Calu3 (cell line): ENCODE measurements at regions not wholly inside any gene's neighbourhood (a gene's known extent, or its start where the extent isn't known, plus 50 kb on each side); places are given as distances from the start of the nearest gene placed in this dataset.

Experiments
- BruUV-seq: library from RNA; stranded (reverse); fragments of 400-500 nt; replicated peaks from 2 replicates; lab custom pipeline; 2021; lab: Mats Ljungman, UMichigan
- CTCF ChIA-PET: fragments of 300-600 bp; sonication (Branson Sonifier 250); formaldehyde crosslinking; loops from one replicate; lab custom pipeline; 2022; ENCODE audit warnings: antibody characterized with exemption; lab: Charles Lee
- DNase-seq: peaks from one replicate; pipeline ENCODE4 v3.0.0; 2022
- H3K27ac Mint-ChIP-seq: one replicate; pipeline ENCODE4 v1.8.0; 2022; ENCODE audit warnings: mixed read lengths; ENCODE audit not compliant: unreplicated experiment
- H3K27me3 Mint-ChIP-seq: one replicate; pipeline ENCODE4 v1.8.0; 2022; ENCODE audit warnings: mixed read lengths; ENCODE audit not compliant: unreplicated experiment
- H3K36me3 Mint-ChIP-seq: one replicate; pipeline ENCODE4 v1.8.0; 2022; ENCODE audit warnings: mild to moderate bottlenecking, moderate library complexity, mixed read lengths; ENCODE audit not compliant: insufficient read depth, unreplicated experiment
- H3K4me1 Mint-ChIP-seq: one replicate; pipeline ENCODE4 v1.8.0; 2022; ENCODE audit warnings: mild to moderate bottlenecking, low read depth, mixed read lengths; ENCODE audit not compliant: unreplicated experiment
- H3K4me3 Mint-ChIP-seq: one replicate; pipeline ENCODE4 v1.8.0; 2022; ENCODE audit warnings: mild to moderate bottlenecking, low read depth, moderate library complexity, mixed read lengths; ENCODE audit not compliant: unreplicated experiment
- H3K9me3 Mint-ChIP-seq: one replicate; pipeline ENCODE4 v1.8.0; 2022; ENCODE audit warnings: low read depth, mixed read lengths; ENCODE audit not compliant: unreplicated experiment
- intact Hi-C: fragments of 100-400 bp; cut with micrococcal nuclease; formaldehyde crosslinking; loops from one replicate; pipeline ENCODE4 v1.10.0; 2022; ENCODE audit not compliant: unreplicated experiment
- TF ChIP-seq, protein P1 (sequence below): fragments of 200-600 bp; IDR thresholded peaks from one replicate; pipeline ENCODE4 v1.8.0; 2022; ENCODE audit warnings: antibody characterized with exemption; ENCODE audit not compliant: unreplicated experiment

DNA sequence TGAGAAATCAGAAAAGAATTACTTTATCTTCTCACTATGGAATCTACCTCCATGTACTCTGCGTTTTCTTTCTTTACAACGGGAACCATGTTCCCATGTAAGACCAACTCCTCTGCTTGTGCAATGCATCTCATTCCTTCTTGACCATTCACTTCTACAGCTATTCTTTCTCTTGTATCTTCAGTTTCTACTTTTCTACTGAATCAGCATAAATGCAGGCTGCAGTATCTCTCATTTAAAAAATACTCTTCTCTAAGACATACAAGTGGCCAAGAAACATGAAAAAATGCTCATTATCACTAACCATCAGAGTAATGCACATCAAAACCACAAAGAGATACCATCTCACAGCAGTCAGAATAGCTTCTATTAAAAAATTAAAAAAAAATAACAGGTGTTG, 74.1 kb upstream of the NANOGP8 start:
- CTCF ChIA-PET, result no interaction called here
- Mint-ChIP-seq H3K27me3 (no peaks in the 10 kb centered on the region), H3K36me3 (no peaks in the 10 kb centered on the region), H3K4me3 (no peak overlapping the region), H3K4me1 (no peaks in the 10 kb centered on the region), H3K9me3 (no peaks in the 10 kb centered on the region), H3K27ac (no peak overlapping the region)
- TF ChIP-seq, protein P1, sequence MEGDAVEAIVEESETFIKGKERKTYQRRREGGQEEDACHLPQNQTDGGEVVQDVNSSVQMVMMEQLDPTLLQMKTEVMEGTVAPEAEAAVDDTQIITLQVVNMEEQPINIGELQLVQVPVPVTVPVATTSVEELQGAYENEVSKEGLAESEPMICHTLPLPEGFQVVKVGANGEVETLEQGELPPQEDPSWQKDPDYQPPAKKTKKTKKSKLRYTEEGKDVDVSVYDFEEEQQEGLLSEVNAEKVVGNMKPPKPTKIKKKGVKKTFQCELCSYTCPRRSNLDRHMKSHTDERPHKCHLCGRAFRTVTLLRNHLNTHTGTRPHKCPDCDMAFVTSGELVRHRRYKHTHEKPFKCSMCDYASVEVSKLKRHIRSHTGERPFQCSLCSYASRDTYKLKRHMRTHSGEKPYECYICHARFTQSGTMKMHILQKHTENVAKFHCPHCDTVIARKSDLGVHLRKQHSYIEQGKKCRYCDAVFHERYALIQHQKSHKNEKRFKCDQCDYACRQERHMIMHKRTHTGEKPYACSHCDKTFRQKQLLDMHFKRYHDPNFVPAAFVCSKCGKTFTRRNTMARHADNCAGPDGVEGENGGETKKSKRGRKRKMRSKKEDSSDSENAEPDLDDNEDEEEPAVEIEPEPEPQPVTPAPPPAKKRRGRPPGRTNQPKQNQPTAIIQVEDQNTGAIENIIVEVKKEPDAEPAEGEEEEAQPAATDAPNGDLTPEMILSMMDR, result no peak
- intact Hi-C loops, result no loop called here
- DNase-seq, result no peak
- no TSS peak for BruUV-seq

DNA sequence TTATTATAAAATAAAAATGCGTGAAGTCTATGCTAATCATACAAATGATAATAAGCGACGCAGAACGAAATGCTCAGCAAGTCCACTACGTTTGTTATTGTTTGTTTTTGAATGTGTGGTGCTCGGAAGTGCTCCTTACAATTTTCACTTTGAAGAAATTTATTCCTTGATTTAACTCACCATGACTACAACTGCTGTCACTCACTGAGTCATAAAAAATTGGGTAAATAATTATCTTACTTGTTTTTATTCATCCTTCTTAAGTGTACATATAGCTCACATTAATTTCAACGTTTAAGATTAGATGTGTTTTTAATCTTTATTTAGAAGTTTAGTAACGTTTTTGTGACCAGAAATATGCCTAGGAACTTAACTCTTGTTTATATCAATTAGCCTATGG, 66.7 kb upstream of the NANOGP8 start:
- BruUV-seq, result no TSS peak
- DNase-seq, result no peak
- CTCF ChIA-PET, result no interaction called here

DNA sequence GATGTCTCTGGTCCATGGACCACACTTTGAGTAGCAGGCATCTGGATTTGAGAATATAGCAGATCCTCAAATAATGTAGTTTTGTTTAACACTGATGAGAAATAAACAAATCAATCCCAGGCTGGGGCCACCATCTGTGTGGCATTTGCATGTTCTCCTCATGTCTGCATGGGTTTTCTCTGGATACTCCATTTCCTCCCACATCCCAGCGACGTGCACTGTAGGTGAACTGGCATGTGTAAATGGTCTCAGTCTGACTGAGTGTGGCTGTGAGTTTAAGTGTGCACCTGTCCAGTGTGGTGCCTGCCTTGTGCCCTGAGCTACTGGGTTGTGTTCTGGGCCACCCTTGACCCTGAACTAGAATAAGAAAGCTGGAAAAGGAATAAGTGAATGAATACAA, 66.3 kb upstream of the NANOGP8 start:
- H3K36me3 Mint-ChIP-seq, result no peaks in the 10 kb centered on the region
- DNase-seq, result no peak
- H3K4me3 Mint-ChIP-seq, result no peak overlapping the region
- H3K4me1 Mint-ChIP-seq, result no peaks in the 10 kb centered on the region
- TF ChIP-seq, protein P1, result no peak
- H3K27me3 Mint-ChIP-seq, result no peaks in the 10 kb centered on the region
- CTCF ChIA-PET, result no interaction called here
- H3K27ac Mint-ChIP-seq, result no peak overlapping the region
- intact Hi-C loops, result no loop called here
- BruUV-seq, result no TSS peak
- H3K9me3 Mint-ChIP-seq, result no peaks in the 10 kb centered on the region

More for the DNA sequence above, 66.7 kb upstream of the NANOGP8 start:
- intact Hi-C loops, result no loop called here
- Mint-ChIP-seq H3K4me3 (no peak overlapping the region), H3K27ac (no peak overlapping the region), H3K36me3 (no peaks in the 10 kb centered on the region), H3K4me1 (no peaks in the 10 kb centered on the region), H3K9me3 (no peaks in the 10 kb centered on the region), H3K27me3 (no peaks in the 10 kb centered on the region)
- TF ChIP-seq, protein P1, result no peak

DNA sequence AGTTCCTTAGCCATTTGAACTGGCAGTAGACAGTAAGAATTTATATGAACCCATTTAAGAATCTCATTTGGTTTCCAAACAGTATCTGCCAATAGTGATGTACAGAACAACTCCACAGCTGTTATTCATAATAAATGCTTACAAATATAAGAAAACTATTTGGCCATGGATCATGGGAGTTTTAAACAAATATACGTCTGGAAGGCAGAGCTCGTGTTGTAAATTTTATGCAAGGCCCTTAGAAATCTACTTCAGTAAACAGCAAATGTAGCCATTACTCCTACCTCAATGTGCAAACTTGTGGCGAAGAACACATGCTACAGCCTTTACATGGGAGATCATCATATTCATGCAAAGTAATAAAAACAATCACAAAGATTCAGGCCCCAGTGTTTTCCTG, 65.3 kb upstream of the NANOGP8 start:
- Mint-ChIP-seq H3K9me3 (no peaks in the 10 kb centered on the region), H3K4me3 (no peak overlapping the region), H3K27me3 (no peaks in the 10 kb centered on the region), H3K36me3 (no peaks in the 10 kb centered on the region), H3K4me1 (no peaks in the 10 kb centered on the region), H3K27ac (no peak overlapping the region)
- no peak for DNase-seq
- BruUV-seq, result no TSS peak
- intact Hi-C loops, result no loop called here
- TF ChIP-seq, protein P1, result no peak
- CTCF ChIA-PET, result no interaction called here
